Tibial nerve (tissue), 4 donors: ENCODE measurements at regions not wholly inside any gene's neighbourhood (a gene's known extent, or its start where the extent isn't known, plus 50 kb on each side); places are given as distances from the start of the nearest gene placed in this dataset.

ENCODE experiments used
- EP300 ChIP-seq, 2 donors: sonication (generic); formaldehyde crosslinking; IDR thresholded peaks; one replicate each; pipeline ENCODE4 v1.6.1; 2017; ENCODE audit warnings: antibody characterized with exemption in 2 of 2, mild to moderate bottlenecking in 1 of 2
- POLR2A ChIP-seq, 2 donors: fragments of 450-650 bp; IDR thresholded peaks; one replicate each; pipeline ENCODE4 v1.6.1; 2017; ENCODE audit warnings: antibody characterized with exemption in 2 of 2, mild to moderate bottlenecking in 2 of 2, moderate library complexity in 2 of 2
- TF ChIP-seq, protein P1 (sequence below), 5 experiments: fragments of 200-600 bp in 3 of 5; fragments of 450-650 bp in 2 of 5; sonication (generic) in 3 of 5; IDR thresholded peaks; one replicate each; pipeline ENCODE4 v1.5.1; 2016 to 2019; ENCODE audit warnings: antibody characterized with exemption in 5 of 5, mild to moderate bottlenecking in 3 of 5, moderate library complexity in 2 of 5

DNA sequence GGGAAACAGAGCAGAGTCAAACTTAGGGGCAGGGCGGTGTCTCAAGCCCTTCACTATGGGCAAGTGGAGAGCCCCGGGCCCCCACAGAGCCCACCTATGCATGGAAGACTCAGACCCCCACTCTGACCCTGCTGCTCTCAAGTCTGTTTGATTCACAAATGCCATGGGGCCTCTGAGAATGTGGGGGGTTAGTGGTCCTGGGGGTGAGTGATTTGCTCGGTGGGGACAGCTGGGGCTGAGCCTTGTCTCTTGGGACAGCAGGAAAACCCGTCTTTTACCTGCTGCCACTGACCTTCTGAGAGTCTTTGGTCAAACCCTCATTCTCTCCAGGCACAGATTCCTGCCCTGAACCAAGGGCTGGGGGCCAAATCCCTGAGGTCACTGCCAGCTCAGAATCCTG, 201.0 kb upstream of the RTL1 start:
- TF ChIP-seq, protein P1, sequence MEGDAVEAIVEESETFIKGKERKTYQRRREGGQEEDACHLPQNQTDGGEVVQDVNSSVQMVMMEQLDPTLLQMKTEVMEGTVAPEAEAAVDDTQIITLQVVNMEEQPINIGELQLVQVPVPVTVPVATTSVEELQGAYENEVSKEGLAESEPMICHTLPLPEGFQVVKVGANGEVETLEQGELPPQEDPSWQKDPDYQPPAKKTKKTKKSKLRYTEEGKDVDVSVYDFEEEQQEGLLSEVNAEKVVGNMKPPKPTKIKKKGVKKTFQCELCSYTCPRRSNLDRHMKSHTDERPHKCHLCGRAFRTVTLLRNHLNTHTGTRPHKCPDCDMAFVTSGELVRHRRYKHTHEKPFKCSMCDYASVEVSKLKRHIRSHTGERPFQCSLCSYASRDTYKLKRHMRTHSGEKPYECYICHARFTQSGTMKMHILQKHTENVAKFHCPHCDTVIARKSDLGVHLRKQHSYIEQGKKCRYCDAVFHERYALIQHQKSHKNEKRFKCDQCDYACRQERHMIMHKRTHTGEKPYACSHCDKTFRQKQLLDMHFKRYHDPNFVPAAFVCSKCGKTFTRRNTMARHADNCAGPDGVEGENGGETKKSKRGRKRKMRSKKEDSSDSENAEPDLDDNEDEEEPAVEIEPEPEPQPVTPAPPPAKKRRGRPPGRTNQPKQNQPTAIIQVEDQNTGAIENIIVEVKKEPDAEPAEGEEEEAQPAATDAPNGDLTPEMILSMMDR (IDR thresholded peaks at IDR 0.05): no peak
- TF ChIP-seq POLR2A (IDR thresholded peaks at IDR 0.05) (no peak), EP300 (IDR thresholded peaks at IDR 0.05) (no peak)
